Erythroblast (primary cell): ENCODE measurements at regions not wholly inside any gene's neighbourhood (a gene's known extent, or its start where the extent isn't known, plus 50 kb on each side); places are given as distances from the start of the nearest gene placed in this dataset.

ENCODE experiments used
- GATA1 ChIP-seq: IDR thresholded peaks from 2 replicates; pipeline ENCODE4 v1.6.1; 2011; ENCODE audit warnings: low read depth, mild to moderate bottlenecking, control low read depth, low read length, moderate library complexity
- POLR2A ChIP-seq: IDR thresholded peaks from 2 replicates; pipeline ENCODE4 v1.6.1; 2011; ENCODE audit warnings: mild to moderate bottlenecking, low read length

DNA sequence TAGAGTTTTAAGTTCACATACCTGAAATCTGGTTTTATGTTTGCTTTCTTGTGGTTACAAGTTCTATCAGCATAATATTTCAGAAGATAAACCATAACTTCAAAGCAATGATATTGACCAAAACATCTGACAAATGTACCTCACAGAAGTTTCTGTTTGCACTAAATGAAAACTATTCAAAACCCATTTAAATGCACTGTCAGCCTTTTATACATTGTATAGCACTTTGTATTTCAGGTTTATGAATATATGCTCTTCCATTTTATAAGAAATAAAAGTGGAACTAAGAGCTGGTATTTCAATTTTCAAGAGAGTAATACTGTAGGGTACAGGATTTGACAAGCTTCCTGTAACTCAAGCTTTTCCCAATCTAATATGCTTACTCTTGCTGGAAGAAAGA lies 388.6 kb upstream of the MBL2 start:
- TF ChIP-seq POLR2A (no peak), GATA1 (no peak)
